Mesendoderm (in vitro differentiated cells): ENCODE measurements at regions not wholly inside any gene's neighbourhood (a gene's known extent, or its start where the extent isn't known, plus 50 kb on each side); places are given as distances from the start of the nearest gene placed in this dataset.

ENCODE experiments used
- DNase-seq: peaks from one replicate; pipeline ENCODE4 v3.0.0; 2013
- H2AK5ac ChIP-seq: 2 replicates; pipeline ENCODE4 v1.6.1; 2013; ENCODE audit warnings: low read length, inconsistent platforms
- H2BK120ac ChIP-seq: 2 replicates; pipeline ENCODE4 v1.6.1; 2013; ENCODE audit warnings: low read depth, mild to moderate bottlenecking, low read length, moderate library complexity, mixed read lengths
- H2BK15ac ChIP-seq: replicated peaks from 2 replicates; pipeline ENCODE4 v1.6.1; 2013; ENCODE audit warnings: low read depth, mild to moderate bottlenecking, moderate library complexity
- H2BK5ac ChIP-seq: 2 replicates; pipeline ENCODE4 v1.6.1; 2013; ENCODE audit warnings: low read length, inconsistent platforms
- H3K18ac ChIP-seq: 2 replicates; pipeline ENCODE4 v1.6.1; 2013; ENCODE audit warnings: mild to moderate bottlenecking, low read length, mixed read lengths
- H3K23ac ChIP-seq: one replicate; pipeline ENCODE4 v1.6.1; 2013; ENCODE audit warnings: low read length
- H3K27ac ChIP-seq: 2 replicates; pipeline ENCODE4 v1.5.1; 2013; ENCODE audit warnings: low read depth, mild to moderate bottlenecking, inconsistent platforms, low read length, moderate library complexity
- H3K27me3 ChIP-seq: 2 replicates; pipeline ENCODE4 v1.6.1; 2013; ENCODE audit warnings: low read length, control low read depth, mild to moderate bottlenecking, inconsistent platforms; ENCODE audit not compliant: insufficient read depth, poor library complexity
- H3K36me3 ChIP-seq: 2 replicates; pipeline ENCODE4 v1.6.1; 2013; ENCODE audit warnings: low read length, inconsistent platforms; ENCODE audit not compliant: control insufficient read depth, insufficient read depth
- H3K4ac ChIP-seq: one replicate; pipeline ENCODE4 v1.6.1; 2013; ENCODE audit warnings: low read depth, mild to moderate bottlenecking, low read length, moderate library complexity
- H3K4me1 ChIP-seq: 2 replicates; pipeline ENCODE4 v1.6.1; 2013; ENCODE audit warnings: low read depth, low read length, inconsistent platforms; ENCODE audit not compliant: control insufficient read depth
- H3K4me2 ChIP-seq: 2 replicates; pipeline ENCODE4 v1.6.1; 2013; ENCODE audit warnings: low read length
- H3K4me3 ChIP-seq: 2 replicates; pipeline ENCODE4 v1.5.1; 2013; ENCODE audit warnings: mild to moderate bottlenecking, low read length
- H3K56ac ChIP-seq: one replicate; pipeline ENCODE4 v1.6.1; 2013; ENCODE audit warnings: low read length
- H3K79me1 ChIP-seq: 2 replicates; pipeline ENCODE4 v1.6.1; 2013; ENCODE audit warnings: low read length, inconsistent platforms
- H3K79me2 ChIP-seq: 2 replicates; pipeline ENCODE4 v1.6.1; 2013; ENCODE audit warnings: mild to moderate bottlenecking, low read length; ENCODE audit not compliant: control insufficient read depth, insufficient read depth
- H3K9ac ChIP-seq: 2 replicates; pipeline ENCODE4 v1.6.1; 2013; ENCODE audit warnings: low read length, inconsistent platforms
- H4K5ac ChIP-seq: one replicate; pipeline ENCODE4 v1.6.1; 2013; ENCODE audit warnings: low read length
- H4K8ac ChIP-seq: one replicate; pipeline ENCODE4 v1.6.1; 2013; ENCODE audit warnings: low read depth, mild to moderate bottlenecking, control low read depth, low read length, moderate library complexity
- WGBS: extraction: QIAGEN DNeasy Blood & Tissue Kit; methylation state at CpG from one replicate; pipeline ENCODE4 v1.1.7; 2013; ENCODE audit warnings: low lambda C conversion rate, missing lambda C conversion rate; ENCODE audit not compliant: insufficient coverage; ENCODE audit errors: extremely low coverage; 5-methylcytosine and 5-hydroxymethylcytosine counted together

DNA sequence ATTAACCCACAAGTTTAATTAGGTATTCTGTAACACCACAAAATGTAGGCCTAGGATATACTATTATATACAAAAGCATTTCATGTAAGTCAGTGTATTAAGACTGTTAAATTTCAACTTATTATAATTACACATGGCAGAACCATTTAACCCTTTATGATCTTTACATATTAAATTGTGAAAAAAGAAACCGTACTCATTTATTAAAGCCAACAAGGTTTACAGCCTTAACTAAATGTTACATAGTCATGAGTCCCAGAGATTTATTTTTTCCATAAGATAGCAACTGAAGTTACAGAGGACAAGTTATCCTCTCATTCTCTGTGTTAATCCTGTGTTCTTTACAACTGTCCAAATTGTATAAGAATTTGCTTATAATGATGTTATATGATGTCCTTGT lies 615.8 kb upstream of the AGTR1 start:
- Histone ChIP-seq H3K4ac (no peak overlapping the region), H4K8ac (no peak overlapping the region), H3K23ac (no peak overlapping the region), H3K4me3 (no peak overlapping the region), H3K27ac (no peak overlapping the region), H3K27me3 (no peaks in the 10 kb centered on the region), H3K9ac (no peak overlapping the region), H3K56ac (no peak overlapping the region), H2BK15ac (no peak overlapping the region), H3K18ac (no peak overlapping the region), H3K4me1 (no peaks in the 10 kb centered on the region), H3K36me3 (no peaks in the 10 kb centered on the region), H2BK120ac (no peak overlapping the region), H3K79me2 (no peaks in the 10 kb centered on the region), H3K79me1 (no peaks in the 10 kb centered on the region), H2BK5ac (no peak overlapping the region), H3K4me2 (no peak overlapping the region), H2AK5ac (no peak overlapping the region), H4K5ac (no peak overlapping the region)
- WGBS, result no CpG with 5 or more reads among the region's 1 CpG
- no peak for DNase-seq

DNA sequence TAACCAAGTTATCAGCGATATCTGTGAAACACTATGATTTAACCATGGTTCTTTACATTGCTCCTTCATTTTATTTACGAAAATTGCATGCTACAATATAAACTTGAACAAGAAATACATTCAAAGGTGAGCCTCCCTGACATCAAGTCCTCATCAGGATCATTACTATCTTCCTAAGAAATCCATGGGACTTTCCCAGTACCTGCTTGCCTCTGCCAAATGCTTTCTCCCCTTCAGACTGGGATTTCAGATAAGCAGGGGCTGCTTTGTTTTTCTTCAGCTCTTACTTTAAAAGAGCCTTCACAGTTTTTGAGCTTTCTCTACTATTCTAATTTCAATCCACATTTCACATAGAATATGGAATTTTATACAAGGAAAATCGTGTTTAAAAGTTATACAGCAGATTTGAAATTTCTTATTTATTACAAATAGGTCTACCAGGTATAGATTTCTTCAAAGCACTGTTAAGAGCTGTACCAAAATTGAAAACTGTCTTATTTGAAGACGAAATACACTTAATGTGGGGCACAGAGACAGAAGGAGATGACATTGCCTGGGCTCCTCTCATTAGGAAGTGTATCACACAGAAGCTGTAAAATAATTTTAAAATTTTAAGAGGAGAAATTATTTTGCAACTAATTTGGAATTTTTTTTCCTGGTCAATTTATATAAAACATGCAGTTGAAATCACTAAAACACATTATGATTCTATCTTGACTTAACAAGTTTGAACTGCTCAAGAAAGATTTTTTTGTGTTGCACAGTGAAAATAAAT lies 615.0 kb upstream of the AGTR1 start:
- H3K18ac ChIP-seq, result no peak overlapping the region
- H4K8ac ChIP-seq, result no peak overlapping the region
- no peak overlapping the region for H2BK15ac ChIP-seq
- H3K79me1 ChIP-seq, result no peaks in the 10 kb centered on the region
- H3K23ac ChIP-seq, result no peak overlapping the region
- no peak overlapping the region for H3K4me2 ChIP-seq
- no peak overlapping the region for H3K27ac ChIP-seq
- no peak overlapping the region for H3K4me3 ChIP-seq
- H2BK120ac ChIP-seq, result no peak overlapping the region
- no peak overlapping the region for H4K5ac ChIP-seq
- H2AK5ac ChIP-seq, result no peak overlapping the region
- H3K4me1 ChIP-seq, result no peaks in the 10 kb centered on the region
- no peak overlapping the region for H3K4ac ChIP-seq
- WGBS, result no CpG with 5 or more reads among the region's 4 CpGs
- H3K36me3 ChIP-seq, result no peaks in the 10 kb centered on the region
- H3K27me3 ChIP-seq, result no peaks in the 10 kb centered on the region
- H3K79me2 ChIP-seq, result no peaks in the 10 kb centered on the region
- H3K56ac ChIP-seq, result no peak overlapping the region
- no peak overlapping the region for H2BK5ac ChIP-seq
- H3K9ac ChIP-seq, result no peak overlapping the region
- DNase-seq, result no peak

- H3K18ac ChIP-seq, result no peak overlapping the region
- no peaks in the 10 kb centered on the region for H3K79me1 ChIP-seq
- H3K4me3 ChIP-seq, result no peak overlapping the region
- no peak overlapping the region for H3K9ac ChIP-seq
- H2AK5ac ChIP-seq, result no peak overlapping the region
- H3K79me2 ChIP-seq, result no peaks in the 10 kb centered on the region
- no peak overlapping the region for H2BK120ac ChIP-seq
- H3K4ac ChIP-seq, result no peak overlapping the region
- no peak overlapping the region for H3K23ac ChIP-seq
- no peak overlapping the region for H2BK15ac ChIP-seq
- H3K4me2 ChIP-seq, result no peak overlapping the region
- no peak overlapping the region for H3K27ac ChIP-seq
- WGBS, result no CpG with 5 or more reads among the region's 8 CpGs
- H2BK5ac ChIP-seq, result no peak overlapping the region
- no peak overlapping the region for H3K56ac ChIP-seq
- H4K8ac ChIP-seq, result no peak overlapping the region
- no peaks in the 10 kb centered on the region for H3K4me1 ChIP-seq
- no peak overlapping the region for H4K5ac ChIP-seq
- no peaks in the 10 kb centered on the region for H3K36me3 ChIP-seq
- no peaks in the 10 kb centered on the region for H3K27me3 ChIP-seq
- no peak for DNase-seq
Measured at GRCh38 chr3:148083526-148084182, 614.0 kb upstream of the AGTR1 start.

DNA sequence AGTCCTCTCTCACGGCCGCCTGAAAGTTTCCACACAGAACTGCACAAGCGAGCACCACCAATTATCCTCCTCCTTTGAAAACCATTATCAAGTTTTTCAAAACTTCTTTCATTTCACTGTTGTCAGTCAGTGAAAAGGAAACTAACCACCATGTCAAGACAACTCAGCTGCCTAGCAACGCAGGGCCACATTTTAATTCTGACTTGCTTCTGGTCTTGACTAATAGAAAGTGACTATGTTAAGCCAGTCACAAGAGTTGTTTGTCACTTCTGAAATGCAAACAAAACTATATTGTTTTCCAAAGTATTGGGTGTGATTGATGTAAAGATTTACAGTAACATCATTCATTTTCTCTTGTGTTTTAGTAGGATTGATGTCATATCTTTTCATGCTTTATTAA lies 612.8 kb upstream of the AGTR1 start:
- Histone ChIP-seq H3K4me3 (no peak overlapping the region), H3K27me3 (no peaks in the 10 kb centered on the region), H3K56ac (no peak overlapping the region), H3K4me2 (no peak overlapping the region), H2AK5ac (no peak overlapping the region), H4K5ac (no peak overlapping the region), H3K4me1 (no peaks in the 10 kb centered on the region), H2BK120ac (no peak overlapping the region), H2BK15ac (no peak overlapping the region), H3K79me2 (no peaks in the 10 kb centered on the region), H2BK5ac (no peak overlapping the region), H3K27ac (no peak overlapping the region), H4K8ac (no peak overlapping the region), H3K4ac (no peak overlapping the region), H3K18ac (no peak overlapping the region), H3K79me1 (no peaks in the 10 kb centered on the region), H3K36me3 (no peaks in the 10 kb centered on the region), H3K9ac (no peak overlapping the region), H3K23ac (no peak overlapping the region)
- no peak for DNase-seq
- no CpG with 5 or more reads among the region's 4 CpGs for WGBS

DNA sequence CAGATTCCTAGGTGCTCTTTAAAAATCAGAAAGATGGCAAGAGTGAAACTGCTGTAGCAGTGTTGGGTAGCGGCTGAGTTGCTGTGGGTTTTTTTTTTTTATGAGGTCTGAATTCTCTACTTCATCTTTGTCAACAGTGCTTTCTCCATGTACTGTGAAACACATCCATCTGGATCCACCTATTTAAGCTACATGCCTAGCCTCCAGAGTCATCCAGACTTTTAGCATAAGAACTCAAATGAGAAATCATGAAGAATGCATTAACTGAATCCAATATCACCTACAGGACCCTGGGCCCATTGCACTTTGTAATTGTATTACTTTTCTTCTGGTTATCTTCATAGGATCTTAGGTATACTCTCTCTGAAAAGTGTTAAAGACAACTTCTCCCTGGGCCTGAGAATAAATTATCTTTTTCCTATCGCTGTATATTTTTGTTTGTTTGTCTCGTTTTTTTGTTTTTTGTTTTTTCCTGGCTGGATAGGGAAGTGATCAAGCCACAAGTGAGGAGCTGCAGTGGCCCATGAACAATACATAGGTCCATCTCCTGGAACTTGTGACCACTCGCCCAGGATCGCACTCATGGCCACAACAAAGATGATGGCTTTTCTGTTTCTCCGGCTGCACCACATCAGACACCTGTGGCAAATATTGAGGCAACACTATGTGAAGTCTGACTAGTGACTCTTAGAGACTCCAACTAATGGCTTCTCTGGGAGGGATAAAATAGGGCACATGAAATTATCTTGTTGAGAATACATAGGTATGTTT lies 609.9 kb upstream of the AGTR1 start:
- no peak overlapping the region for H2BK5ac ChIP-seq
- no CpG with 5 or more reads among the region's 6 CpGs for WGBS
- H4K8ac ChIP-seq, result no peak overlapping the region

More for the DNA sequence above, 609.9 kb upstream of the AGTR1 start:
- no peak overlapping the region for H2BK15ac ChIP-seq
- no peaks in the 10 kb centered on the region for H3K27me3 ChIP-seq
- no peak overlapping the region for H3K4ac ChIP-seq
- no peak overlapping the region for H3K23ac ChIP-seq
- H3K4me2 ChIP-seq, result no peak overlapping the region
- no peak overlapping the region for H3K9ac ChIP-seq
- H3K27ac ChIP-seq, result no peak overlapping the region
- H2BK120ac ChIP-seq, result no peak overlapping the region
- H3K4me3 ChIP-seq, result no peak overlapping the region
- H3K56ac ChIP-seq, result no peak overlapping the region
- H3K79me1 ChIP-seq, result no peaks in the 10 kb centered on the region
- DNase-seq, result no peak
- H3K4me1 ChIP-seq, result no peaks in the 10 kb centered on the region
- H2AK5ac ChIP-seq, result no peak overlapping the region
- no peak overlapping the region for H3K18ac ChIP-seq
- no peaks in the 10 kb centered on the region for H3K36me3 ChIP-seq
- H4K5ac ChIP-seq, result no peak overlapping the region
- no peaks in the 10 kb centered on the region for H3K79me2 ChIP-seq
